GM18858 (cell line): ENCODE measurements at regions not wholly inside any gene's neighbourhood (a gene's known extent, or its start where the extent isn't known, plus 50 kb on each side); places are given as distances from the start of the nearest gene placed in this dataset.

Experiments used
- ATAC-seq: cut with Tn5 transposase; IDR thresholded peaks from one replicate; pipeline ENCODE4 v1.9.1; 2021; ENCODE audit not compliant: unreplicated experiment

DNA sequence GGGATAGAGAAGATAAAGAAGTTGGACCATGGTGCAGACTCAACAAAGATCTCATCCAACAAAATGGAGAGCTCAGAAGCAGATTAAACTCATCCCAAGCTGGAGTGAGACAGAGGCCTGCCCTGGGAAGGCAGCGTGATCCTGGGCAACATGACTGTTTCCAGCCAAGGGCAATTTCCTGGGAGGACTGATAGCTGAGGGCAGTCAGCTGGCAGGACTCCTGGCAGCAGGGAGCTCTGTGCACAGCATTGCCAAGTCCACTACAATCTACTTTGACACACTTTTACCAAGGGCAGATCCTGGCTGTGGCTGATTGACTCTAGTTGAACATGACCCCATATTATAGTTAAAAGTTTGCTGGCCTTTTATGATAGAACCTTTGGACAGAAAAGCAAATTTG lies 357.3 kb upstream of the RASGEF1B start:
- ATAC-seq: no peak

DNA sequence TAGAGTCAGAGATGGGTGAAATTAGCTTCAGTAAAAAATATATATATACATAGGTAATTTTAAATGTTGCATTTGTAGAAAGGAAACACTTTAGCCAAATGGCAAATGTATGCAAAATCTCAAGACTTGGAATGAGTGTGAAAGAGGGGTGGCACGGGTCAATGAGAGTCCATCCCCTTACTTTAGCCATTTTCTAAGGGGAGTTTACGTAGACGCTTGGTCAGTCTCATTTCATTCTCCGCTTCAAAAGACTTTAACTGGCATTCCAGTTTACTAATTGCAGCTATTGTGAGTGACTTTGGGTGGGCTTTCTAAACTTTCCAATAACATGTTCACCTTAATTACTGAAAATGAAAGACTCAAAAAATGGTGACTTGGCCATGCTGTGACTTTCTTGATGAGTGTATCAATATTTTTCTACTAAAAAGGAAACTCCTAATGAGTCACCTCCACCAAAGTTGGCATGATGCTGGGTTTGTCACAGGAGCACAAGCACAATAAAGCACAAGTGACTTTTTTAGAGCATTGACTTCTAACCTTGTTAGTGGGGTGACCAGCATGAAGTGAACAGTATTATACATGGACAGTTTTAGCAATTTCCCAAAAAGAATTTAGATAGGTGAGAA lies 356.0 kb upstream of the RASGEF1B start:
- ATAC-seq: peak; percentile 91

GRCh38 chr4:81826817-81827424 lies 355.2 kb upstream of the RASGEF1B start:
- ATAC-seq: no peak

DNA sequence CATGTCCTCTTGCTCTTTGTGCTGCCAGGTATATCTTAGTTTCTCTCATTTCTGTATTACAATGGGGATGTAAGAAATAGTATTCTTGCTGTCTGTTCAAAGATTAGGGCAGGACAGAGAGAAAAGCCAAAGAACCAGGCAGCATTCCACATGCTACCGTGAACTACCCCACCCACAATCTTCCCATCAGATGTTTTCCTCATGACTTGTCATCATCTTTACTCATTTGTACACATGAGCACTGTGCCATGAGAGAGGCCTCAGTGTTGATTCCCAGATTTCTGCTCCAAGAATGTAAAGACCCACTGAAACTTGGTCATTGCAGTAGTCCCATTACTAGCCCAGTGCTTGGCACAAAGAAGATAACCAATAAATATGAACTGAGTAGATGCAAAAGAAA lies 354.6 kb upstream of the RASGEF1B start:
- ATAC-seq: no peak

DNA sequence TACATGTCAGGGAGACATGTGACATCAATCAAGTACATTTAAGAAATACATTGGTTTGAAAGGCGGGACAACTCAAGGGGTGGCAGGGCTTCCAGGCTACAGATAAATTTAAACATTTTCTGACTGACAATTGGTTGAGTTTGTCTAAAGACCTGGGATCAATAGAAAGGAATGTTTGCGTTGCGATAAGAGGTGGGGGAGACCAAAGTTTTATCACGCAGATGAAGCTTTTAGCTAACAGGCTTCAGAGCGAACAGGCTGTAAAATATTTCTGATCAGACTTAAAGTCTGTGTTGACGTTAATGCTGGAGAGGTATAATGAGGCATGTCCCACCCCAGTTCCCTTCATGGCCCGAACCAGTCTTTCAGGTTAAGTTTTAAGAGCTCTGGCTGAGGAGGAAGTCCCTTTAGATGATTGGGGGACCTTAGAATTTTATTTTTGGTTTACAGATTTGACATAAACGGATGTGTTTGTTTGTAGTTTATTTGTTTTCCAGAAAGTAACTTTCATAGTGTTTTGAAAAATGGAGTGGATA lies 346.7 kb upstream of the RASGEF1B start:
- no peak for ATAC-seq

DNA sequence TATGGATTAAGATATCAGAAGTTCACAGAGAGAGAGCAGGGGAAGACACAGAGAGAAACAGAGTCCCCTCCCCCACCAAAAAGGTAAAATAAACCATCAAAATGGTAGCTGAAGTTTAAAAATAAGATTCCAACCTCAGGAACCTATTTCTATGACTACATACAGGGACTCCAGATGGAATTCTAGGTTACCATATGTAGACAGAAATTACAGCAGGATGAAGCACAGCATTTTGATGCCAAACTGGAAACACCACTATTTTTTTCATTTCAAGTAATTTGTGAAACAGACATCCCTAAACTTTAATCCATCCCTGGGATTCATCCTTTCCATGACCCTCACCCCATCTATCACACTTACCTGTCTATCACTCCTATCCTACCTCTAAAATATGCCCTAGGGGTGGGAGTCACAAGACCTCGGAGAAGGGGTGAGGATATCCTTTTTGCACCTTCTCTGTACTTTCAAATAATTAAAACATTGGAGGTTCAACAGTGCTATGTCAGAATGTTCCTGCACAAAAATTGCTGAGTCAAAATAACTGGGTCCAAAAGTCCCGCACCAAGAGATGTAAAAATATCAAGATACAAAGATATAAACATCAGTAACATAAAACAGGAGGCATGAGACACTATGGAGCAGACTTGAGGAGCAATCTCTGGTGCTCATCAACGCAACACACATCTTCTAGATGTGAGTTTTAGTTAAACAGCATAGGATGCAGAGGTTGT lies 344.5 kb upstream of the RASGEF1B start:
- no peak for ATAC-seq

DNA sequence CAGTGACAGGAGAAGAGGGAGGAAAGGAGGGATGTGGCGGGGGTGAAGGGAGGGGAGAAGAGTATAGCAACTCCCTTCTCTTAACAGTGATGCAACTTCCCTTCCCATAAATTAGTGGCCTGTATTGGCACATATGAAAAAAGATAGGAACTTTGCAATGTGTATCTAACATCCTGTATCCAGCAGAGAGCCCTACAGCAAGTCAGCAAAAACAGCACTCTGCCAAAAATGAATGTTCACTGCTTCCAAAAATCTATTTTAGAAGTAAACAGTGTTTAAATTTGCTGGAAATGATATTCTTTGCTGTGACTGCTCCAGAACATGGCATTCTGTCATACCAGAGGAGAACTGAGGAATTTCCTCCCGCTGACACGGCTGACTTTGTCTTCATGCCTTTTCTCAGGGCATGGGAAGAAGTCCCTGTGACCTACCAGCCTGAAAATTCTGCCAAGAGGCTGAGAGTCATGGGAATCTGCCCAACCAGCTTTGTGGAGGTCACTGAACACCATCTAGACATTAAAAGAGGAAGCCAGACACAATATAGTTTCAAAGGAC lies 343.4 kb upstream of the RASGEF1B start:
- ATAC-seq: no peak

- no peak for ATAC-seq
These were observed 340.0 kb upstream of the RASGEF1B start for GRCh38 chr4:81811562-81812293.

- no peak for ATAC-seq
These were observed 336.4 kb upstream of the RASGEF1B start for GRCh38 chr4:81808011-81808672.

DNA sequence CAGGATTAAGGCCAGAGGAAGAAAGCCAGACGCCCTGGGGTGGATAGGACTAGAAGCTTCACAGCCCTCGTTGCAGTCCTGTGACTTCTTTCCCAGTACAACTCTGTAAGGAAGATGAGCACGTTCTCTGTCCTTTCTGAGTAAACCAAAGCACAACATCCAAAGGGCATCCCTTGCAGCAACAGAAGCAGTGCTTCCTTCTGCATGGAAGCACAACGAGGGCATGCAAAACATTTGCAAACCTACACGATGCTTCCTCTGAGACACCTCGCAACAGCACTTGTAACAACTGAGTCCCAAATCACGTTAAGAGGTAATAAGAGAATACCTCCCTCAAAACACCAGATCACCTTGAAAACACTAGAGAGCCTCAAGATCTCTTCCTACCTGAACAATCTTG lies 335.7 kb upstream of the RASGEF1B start:
- no peak for ATAC-seq

DNA sequence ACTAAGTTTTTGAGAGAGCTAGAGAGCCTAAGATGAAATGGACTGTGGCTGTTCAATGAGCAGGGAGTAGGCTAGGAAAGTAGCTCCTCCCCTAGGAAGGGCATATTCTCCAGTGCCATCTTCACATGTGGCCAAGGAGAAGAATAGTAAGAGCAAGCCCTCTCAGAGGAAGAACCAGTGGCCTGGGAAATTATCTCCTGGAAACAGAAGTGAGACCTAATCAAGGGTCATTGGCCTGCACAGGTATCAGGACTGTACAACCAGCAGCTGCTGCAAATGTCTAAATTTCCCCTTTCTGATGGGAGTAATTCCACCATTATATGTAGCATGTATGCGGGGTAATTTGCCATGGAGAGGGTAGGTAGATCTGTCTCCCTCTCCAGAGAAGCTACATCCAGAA lies 334.8 kb upstream of the RASGEF1B start:
- ATAC-seq: no peak

- no peak for ATAC-seq
These were observed 333.1 kb upstream of the RASGEF1B start for GRCh38 chr4:81804849-81805248.

DNA sequence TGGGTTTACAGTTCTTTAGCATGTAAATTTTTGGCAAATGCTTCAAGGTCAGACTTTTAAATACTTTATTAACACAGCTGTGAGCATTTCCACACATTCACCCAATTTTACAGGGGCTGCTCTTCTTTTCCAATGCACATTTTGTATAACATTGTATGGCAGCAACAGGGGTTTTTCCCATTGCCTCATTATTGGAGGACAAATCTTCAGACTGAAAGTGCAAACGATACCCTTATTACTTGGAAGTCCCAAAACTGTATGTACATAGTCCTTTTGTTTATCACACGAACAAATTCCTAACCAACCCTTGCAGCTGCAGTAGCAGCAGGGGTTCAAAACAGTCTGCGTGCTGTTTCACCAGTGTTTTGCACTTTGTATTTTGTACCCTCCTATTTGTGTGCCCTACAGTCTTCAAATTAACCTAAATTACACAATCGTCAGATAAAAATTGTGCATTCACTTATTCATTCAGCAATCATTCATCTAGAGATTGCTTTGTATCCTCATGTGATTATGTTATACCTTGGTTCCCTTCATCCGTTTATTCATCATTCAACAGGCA lies 330.7 kb upstream of the RASGEF1B start:
- no peak for ATAC-seq

DNA sequence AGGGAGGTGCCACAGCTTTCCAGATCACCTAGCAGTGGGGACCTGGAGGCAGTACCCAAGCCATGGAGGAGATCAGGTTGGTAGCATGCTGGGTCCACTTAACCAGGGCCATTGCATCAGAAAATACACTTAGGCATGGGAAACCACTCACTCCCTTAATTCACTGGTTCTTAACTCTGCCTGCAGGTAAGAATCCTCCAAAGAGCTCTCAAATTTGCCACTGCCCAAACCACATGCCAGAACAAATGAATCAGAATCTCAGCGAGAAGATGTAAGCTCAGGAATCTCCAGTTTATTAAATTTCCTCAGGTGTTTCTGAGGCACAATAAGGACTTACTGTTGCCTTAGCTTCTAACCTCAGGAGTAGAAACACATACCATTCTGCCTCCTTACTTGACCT lies 327.7 kb upstream of the RASGEF1B start:
- no peak for ATAC-seq

DNA sequence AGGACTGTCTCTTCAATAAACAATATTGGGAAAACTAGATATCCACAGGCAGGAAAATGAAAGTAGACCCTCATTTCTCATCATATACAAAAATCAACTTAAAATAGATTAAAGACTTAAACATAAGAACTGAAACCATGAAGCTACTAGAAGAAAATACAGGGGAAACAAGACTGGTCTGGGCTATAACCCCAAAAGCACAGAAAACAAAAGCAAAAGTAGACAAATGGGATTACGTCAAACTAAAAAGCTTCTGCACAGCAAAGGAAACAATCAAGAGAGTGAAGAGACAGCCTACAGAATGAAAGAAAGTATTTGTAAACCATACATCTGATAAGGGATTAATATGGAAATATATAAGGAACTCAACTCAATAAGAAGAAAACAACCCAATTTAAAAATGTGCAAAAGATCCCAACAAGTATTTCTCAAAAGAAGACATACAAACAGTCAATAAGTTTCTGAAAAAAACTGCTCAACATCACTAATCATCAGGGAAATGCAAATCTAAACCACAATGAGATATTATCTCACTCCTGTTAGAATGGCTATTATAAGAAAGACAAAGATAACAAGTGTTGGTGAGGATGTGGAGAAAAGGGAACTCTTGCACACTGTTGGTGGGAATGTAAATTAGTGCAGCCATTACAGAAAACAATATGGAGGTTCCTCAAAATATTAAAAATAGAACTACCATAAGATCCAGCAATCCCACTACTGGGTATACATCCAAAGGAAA lies 325.3 kb upstream of the RASGEF1B start:
- peak; percentile 86 for ATAC-seq

DNA sequence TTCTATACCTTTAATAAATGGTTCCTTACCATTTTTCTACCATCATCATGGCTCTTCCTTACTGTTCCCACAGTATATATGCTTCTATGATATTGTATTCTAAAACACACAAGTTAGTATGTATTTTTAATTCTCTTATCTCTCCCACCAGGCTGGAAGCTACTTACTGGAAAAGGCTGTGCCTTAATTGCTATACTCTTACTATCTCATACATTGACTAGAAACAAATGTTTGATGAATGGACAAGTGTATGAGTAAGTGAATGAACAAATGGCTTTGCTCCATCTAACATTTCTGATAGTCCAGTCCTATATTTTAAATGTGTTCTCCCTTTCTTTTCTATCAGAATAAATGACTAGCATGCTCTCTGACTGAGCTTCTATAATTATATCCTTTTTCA lies 320.8 kb upstream of the RASGEF1B start:
- ATAC-seq: no peak

GRCh38 chr4:81790477-81790876 lies 318.8 kb upstream of the RASGEF1B start:
- ATAC-seq: no peak

DNA sequence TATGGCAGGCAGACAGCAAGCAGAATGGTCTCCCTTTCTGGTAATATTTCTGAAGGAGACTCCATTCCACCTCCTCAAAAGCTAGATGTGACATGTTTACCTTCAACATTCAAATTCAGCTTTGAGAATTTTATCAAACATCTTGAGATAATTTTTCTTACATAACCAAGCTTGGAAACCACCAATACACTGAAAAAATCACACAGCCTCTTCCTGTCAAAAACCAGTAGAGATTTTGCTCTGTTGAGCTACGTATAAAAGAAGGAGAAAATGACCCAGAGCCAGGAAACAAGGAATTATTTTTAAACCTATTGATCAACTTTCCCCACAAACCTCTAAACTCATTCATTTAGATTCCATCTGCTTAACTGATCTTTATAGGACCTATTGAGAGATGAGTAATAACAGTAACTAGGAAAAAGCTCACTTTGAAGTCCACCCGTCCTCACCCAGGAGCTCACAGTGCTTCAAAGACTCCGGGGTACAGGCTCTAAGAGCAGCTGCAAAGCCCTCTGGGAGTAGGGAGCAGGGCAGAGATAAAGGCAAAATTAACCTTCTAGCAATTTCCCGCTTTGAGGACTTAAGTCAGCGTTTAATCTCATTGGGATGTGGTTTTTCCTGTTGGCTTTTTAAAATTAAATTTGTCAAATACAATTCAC lies 318.2 kb upstream of the RASGEF1B start:
- ATAC-seq: no peak

- no peak for ATAC-seq
These were observed 317.5 kb upstream of the RASGEF1B start for GRCh38 chr4:81789158-81789557.
